Endothelial cell of umbilical vein (primary cell): ENCODE measurements at regions not wholly inside any gene's neighbourhood (a gene's known extent, or its start where the extent isn't known, plus 50 kb on each side); places are given as distances from the start of the nearest gene placed in this dataset.

Experiments used
- BruUV-seq: library from RNA; stranded (reverse); fragments of 400-500 nt; replicated peaks from 2 replicates; lab custom pipeline; 2021; lab: Mats Ljungman, UMichigan
- CTCF ChIA-PET: fragments of 300-600, 350-600 bp; sonication (Branson Sonifier 250); formaldehyde crosslinking; loops from one replicate; lab custom pipeline; 2021; ENCODE audit warnings: antibody characterized with exemption, inconsistent platforms; lab: Charles Lee
- POLR2A ChIA-PET: fragments of 300-600, 350-600 bp; sonication (Branson Sonifier 250); formaldehyde crosslinking; loops from one replicate; lab custom pipeline; 2021; ENCODE audit warnings: antibody characterized with exemption, inconsistent platforms; lab: Charles Lee
- DNase-seq: peaks from one replicate; pipeline ENCODE4 v3.0.0-alpha.2; 2011; ENCODE audit warnings: low read depth, low spot score
- FAIRE-seq: peaks from 2 replicates; lab custom pipeline; 2011; peaks lifted over from hg19 to GRCh38; lab: Jason Lieb, UNC
- H2AFZ ChIP-seq: 2 replicates; pipeline ENCODE4 v1.6.0; 2012; ENCODE audit warnings: low read depth, low read length, control low read depth, inconsistent platforms
- H3K27ac ChIP-seq: 2 replicates; pipeline ENCODE4 v1.5.1; 2011; ENCODE audit warnings: low read depth, mild to moderate bottlenecking, control low read depth, low read length, moderate library complexity; ENCODE audit not compliant: insufficient read depth
- H3K27me3 ChIP-seq, 2 experiments: 2 replicates each; pipeline versions ENCODE4 v1.6.0 to v1.6.1; 2011; ENCODE audit warnings: low read length in 2 of 2, mixed read lengths in 1 of 2; ENCODE audit not compliant: control insufficient read depth in 2 of 2, insufficient read depth in 2 of 2
- H3K36me3 ChIP-seq, 2 experiments: 2 replicates in 1 of 2; 3 replicates in 1 of 2; pipeline ENCODE4 v1.5.1; 2011; ENCODE audit warnings: low read length in 2 of 2, mild to moderate bottlenecking in 1 of 2, moderate library complexity in 1 of 2; ENCODE audit not compliant: control insufficient read depth in 2 of 2, insufficient read depth in 2 of 2; ENCODE audit errors: extremely low read depth in 1 of 2
- H3K4me1 ChIP-seq: 3 replicates; pipeline ENCODE4 v1.5.1; 2011; ENCODE audit warnings: mild to moderate bottlenecking, low read length; ENCODE audit not compliant: control insufficient read depth, insufficient read depth; ENCODE audit errors: extremely low read depth
- H3K4me2 ChIP-seq: 2 replicates; pipeline ENCODE4 v1.6.1; 2011; ENCODE audit warnings: low read length, control low read depth, mixed read lengths; ENCODE audit not compliant: insufficient read depth
- H3K4me3 ChIP-seq, 3 experiments: fragments of 200-600 bp in 1 of 3; sonication (generic), shearing (Covaris generic) in 1 of 3; replicated peaks in 1 of 3; 2 replicates each; pipeline ENCODE4 v1.5.1; 2011 to 2016; ENCODE audit warnings: control low read depth in 3 of 3, low read length in 3 of 3, mild to moderate bottlenecking in 2 of 3, inconsistent platforms in 1 of 3, low read depth in 1 of 3, moderate library complexity in 1 of 3; ENCODE audit not compliant: insufficient read depth in 1 of 3
- H3K79me2 ChIP-seq: 2 replicates; pipeline ENCODE4 v1.6.0; 2012; ENCODE audit warnings: low read length, inconsistent platforms; ENCODE audit not compliant: control insufficient read depth, insufficient read depth
- H3K9ac ChIP-seq: replicated peaks from 2 replicates; pipeline ENCODE3; 2011; ENCODE audit warnings: low read length, control low read depth; ENCODE audit not compliant: insufficient read depth; ENCODE audit errors: extremely low read depth
- H3K9me1 ChIP-seq: replicated peaks from 3 replicates; pipeline ENCODE4 v1.6.0; 2011; ENCODE audit warnings: mild to moderate bottlenecking, low read length; ENCODE audit not compliant: control insufficient read depth, insufficient read depth; ENCODE audit errors: extremely low read depth
- H3K9me3 ChIP-seq: replicated peaks from 2 replicates; pipeline ENCODE4 v1.5.1; 2012; ENCODE audit warnings: low read length, inconsistent platforms; ENCODE audit not compliant: control insufficient read depth, insufficient read depth
- H4K20me1 ChIP-seq: replicated peaks from 2 replicates; pipeline ENCODE3; 2011; ENCODE audit warnings: mild to moderate bottlenecking, low read length; ENCODE audit not compliant: control insufficient read depth, insufficient read depth; ENCODE audit errors: extremely low read depth
- EZH2 ChIP-seq: IDR thresholded peaks from 2 replicates; pipeline ENCODE4 v1.6.1; 2012; ENCODE audit warnings: borderline replicate concordance, low read depth, mild to moderate bottlenecking, moderate library complexity, low read length, inconsistent platforms; ENCODE audit not compliant: severe bottlenecking
- FOS ChIP-seq: IDR thresholded peaks from 2 replicates; pipeline ENCODE4 v1.6.1; 2011; ENCODE audit warnings: mild to moderate bottlenecking, low read length, moderate library complexity, borderline replicate concordance; ENCODE audit not compliant: insufficient read depth
- GATA2 ChIP-seq: IDR thresholded peaks from 2 replicates; pipeline ENCODE4 v1.7.0; 2011; ENCODE audit warnings: low read depth, mild to moderate bottlenecking, moderate library complexity, mixed read lengths, low read length; ENCODE audit not compliant: insufficient read length, insufficient read depth
- JUN ChIP-seq: IDR thresholded peaks from 2 replicates; pipeline ENCODE4 v1.6.1; 2011; ENCODE audit warnings: borderline replicate concordance, low read depth; ENCODE audit not compliant: insufficient read length, insufficient read depth
- MAX ChIP-seq: IDR thresholded peaks from 2 replicates; pipeline ENCODE4 v1.6.1; 2011; ENCODE audit not compliant: insufficient read depth, insufficient read length
- MYC ChIP-seq: IDR thresholded peaks from one replicate; pipeline ENCODE4 v1.6.1; 2011; ENCODE audit warnings: mild to moderate bottlenecking, low read depth, low read length
- POLR2A ChIP-seq: IDR thresholded peaks from 2 replicates; pipeline ENCODE4 v1.6.1; 2012; ENCODE audit warnings: low read depth, mild to moderate bottlenecking, control low read depth, low read length
- POLR2AphosphoS5 ChIP-seq: IDR thresholded peaks from 2 replicates; pipeline ENCODE4 v1.6.1; 2012; ENCODE audit warnings: low read depth, mild to moderate bottlenecking, control low read depth, low read length, moderate library complexity; ENCODE audit not compliant: insufficient read depth
- dilution Hi-C: fragments of 300-500 bp; cut with MboI; formaldehyde crosslinking; loops from one replicate; pipeline ENCODE4 v1.15.0; 2019; ENCODE audit warnings: low sequenced_read_pairs; ENCODE audit not compliant: extremely low pct_ligation_motif_present
- intact Hi-C: fragments of 100-400 bp; cut with micrococcal nuclease; formaldehyde crosslinking; loops from one replicate; pipeline ENCODE4 v1.10.0; 2022

GRCh38 chr4:23036921-23037495, 344.3 kb downstream of the GBA3 start:
- TF ChIP-seq POLR2A: no peak
- no peak for TF ChIP-seq MAX
- no peak for TF ChIP-seq POLR2AphosphoS5
- no peak for TF ChIP-seq EZH2
- no peak for TF ChIP-seq JUN
- dilution Hi-C loops: no loop called here
- Histone ChIP-seq H4K20me1 (no peaks in the 10 kb centered on the region), H3K4me3 (no peak overlapping the region), H3K27ac (no peak overlapping the region), H3K9me3 (peaks cover 3% of the 10 kb centered on the region), H3K9me1 (no peaks in the 10 kb centered on the region), H3K4me2 (no peak overlapping the region), H3K79me2 (no peaks in the 10 kb centered on the region), H3K9ac (no peak overlapping the region), H2AFZ (no peak overlapping the region), H3K36me3 (no peaks in the 10 kb centered on the region), H3K27me3 (no peaks in the 10 kb centered on the region), H3K4me1 (no peaks in the 10 kb centered on the region)
- POLR2A ChIA-PET: no interaction called here
- CTCF ChIA-PET: no interaction called here
- intact Hi-C loops: no loop called here
- BruUV-seq: no TSS peak
- DNase-seq: no peak
- FAIRE-seq: no peak

GRCh38 chr4:23036503-23036902, 343.8 kb downstream of the GBA3 start:
- DNase-seq (no peak), FAIRE-seq (no peak)
- H3K9me3 ChIP-seq: peaks cover 3% of the 10 kb centered on the region
- H3K36me3 ChIP-seq: no peaks in the 10 kb centered on the region
- no peaks in the 10 kb centered on the region for H3K79me2 ChIP-seq
- H4K20me1 ChIP-seq: no peaks in the 10 kb centered on the region
- H3K4me3 ChIP-seq: no peak overlapping the region
- ChIA-PET POLR2A (no interaction called here), CTCF (no interaction called here)
- dilution Hi-C loops (no loop called here), intact Hi-C loops (no loop called here)
- no TSS peak for BruUV-seq
- no peak overlapping the region for H3K9ac ChIP-seq
- H3K4me1 ChIP-seq: no peaks in the 10 kb centered on the region
- no peaks in the 10 kb centered on the region for H3K27me3 ChIP-seq
- H2AFZ ChIP-seq: no peak overlapping the region
- H3K4me2 ChIP-seq: no peak overlapping the region
- no peak overlapping the region for H3K27ac ChIP-seq
- TF ChIP-seq FOS (no peak), JUN (no peak), MYC (no peak), POLR2A (no peak), GATA2 (no peak), EZH2 (no peak)
- no peaks in the 10 kb centered on the region for H3K9me1 ChIP-seq
